ENCODE measurements at regions not wholly inside any gene's neighbourhood (a gene's known extent, or its start where the extent isn't known, plus 50 kb on each side); places are given as distances from the start of the nearest gene placed in this dataset.

GRCh38 chr19:23810496-23810895, 51.8 kb upstream of the ZNF681 start:
- TF ChIP-seq CTCF (IDR thresholded peaks at IDR 0.05; ENCODE audit: low read depth, low read length, missing control alignments) = no peak
- Histone ChIP-seq H3K4me3 (ENCODE audit: low read depth, low read length) (no peak overlapping the region), H3K27ac (no peak overlapping the region), H3K36me3 (replicated peaks) (no peaks in the 10 kb centered on the region), H3K27me3 (replicated peaks) (no peaks in the 10 kb centered on the region)
- no peak for DNase-seq
- in situ Hi-C loops (cut with HindIII; ENCODE audit: low pct_ligation_motif_present, low sequenced_read_pairs) = no loop called here

All from brain microvascular endothelial cell (primary cell).